PFSK-1 (cell line): ENCODE measurements at regions not wholly inside any gene's neighbourhood (a gene's known extent, or its start where the extent isn't known, plus 50 kb on each side); places are given as distances from the start of the nearest gene placed in this dataset.

Experiments
- POLR2AphosphoS5 ChIP-seq: IDR thresholded peaks from 2 replicates; pipeline ENCODE4 v1.6.1; 2012; ENCODE audit warnings: low read depth, mild to moderate bottlenecking, control low read depth, low read length, moderate library complexity
- REST ChIP-seq, 2 experiments: IDR thresholded peaks; 2 replicates each; pipeline versions ENCODE4 v1.6.1 to v1.8.0; 2011 to 2012; ENCODE audit warnings: low read depth in 2 of 2, low read length in 2 of 2, control low read depth in 1 of 2, inconsistent platforms in 1 of 2, mild to moderate bottlenecking in 1 of 2, moderate library complexity in 1 of 2; ENCODE audit not compliant: insufficient read depth in 1 of 2
- SIN3A ChIP-seq: IDR thresholded peaks from 2 replicates; pipeline ENCODE4 v1.6.1; 2012; ENCODE audit warnings: mild to moderate bottlenecking, low read length, moderate library complexity, borderline replicate concordance; ENCODE audit not compliant: insufficient read depth

- TF ChIP-seq SIN3A = no peak
- no peak for TF ChIP-seq REST (IDR thresholded peaks at IDR 0.05; ENCODE audit: insufficient read depth in 1 of 2, low read depth in 2 of 2, low read length in 2 of 2)
- no peak for TF ChIP-seq POLR2AphosphoS5
Measured at GRCh38 chr9:78893774-78894401, 597.0 kb downstream of the PSAT1 start.
